K562 (cell line): ENCODE measurements at regions not wholly inside any gene's neighbourhood (a gene's known extent, or its start where the extent isn't known, plus 50 kb on each side); places are given as distances from the start of the nearest gene placed in this dataset.

Source experiments
- ATAC-seq: fragments of 200-7000 bp; cut with Tn5 transposase; 3 replicates; pipeline ENCODE4 v1.9.1; 2020; ENCODE audit warnings: moderate library complexity
- BruUV-seq: library from RNA; stranded (reverse); fragments of 400-500 nt; replicated peaks from 2 replicates; lab custom pipeline; 2021; lab: Mats Ljungman, UMichigan
- CTCF ChIA-PET: fragments of 300-600 bp; formaldehyde crosslinking; extraction: SDS; loops from one replicate; lab custom pipeline; 2021; ENCODE audit warnings: low intra/inter-chr PET ratio; lab: Yijun Ruan, JAX
- POLR2A ChIA-PET: fragments of 300-600, 350-650 bp; sonication (Branson Sonifier 250); formaldehyde crosslinking; extraction: SDS; loops from one replicate; lab custom pipeline; 2021; ENCODE audit warnings: antibody characterized with exemption, inconsistent platforms; lab: Yijun Ruan, JAX
- DNase-seq, 4 experiments: peaks; one replicate each; pipeline versions ENCODE4 v3.0.0 to v3.0.0-alpha.2; 2011 to 2018; ENCODE audit warnings: low spot score in 3 of 4, mixed read lengths in 3 of 4; ENCODE audit errors: extremely low read depth in 1 of 4
- FAIRE-seq: peaks from 2 replicates; lab custom pipeline; 2011; peaks lifted over from hg19 to GRCh38; lab: Jason Lieb, UNC
- H2AFZ ChIP-seq: 2 replicates; pipeline ENCODE4 v1.6.0; 2011; ENCODE audit warnings: low read depth, low read length, control low read depth, inconsistent platforms
- H3K27ac ChIP-seq: fragments of 200-600 bp; 3 replicates; pipeline ENCODE4 v1.8.0; 2011; ENCODE audit warnings: low read depth, mild to moderate bottlenecking, control low read depth, inconsistent platforms, low read length, moderate library complexity, mixed read lengths; ENCODE audit errors: extremely low read depth
- H3K27me3 ChIP-seq, 2 experiments: fragments of 300-600 bp in 1 of 2; 2 replicates in 1 of 2; 3 replicates in 1 of 2; pipeline versions ENCODE4 v1.6.0 to v1.8.0; 2011; ENCODE audit warnings: inconsistent platforms in 2 of 2, low read length in 2 of 2, mild to moderate bottlenecking in 1 of 2, mixed read lengths in 1 of 2, moderate library complexity in 1 of 2; ENCODE audit not compliant: control insufficient read depth in 2 of 2, insufficient read depth in 2 of 2
- H3K36me3 ChIP-seq: fragments of 300-600 bp; 3 replicates; pipeline ENCODE4 v1.8.0; 2011; ENCODE audit warnings: mild to moderate bottlenecking, low read length, inconsistent platforms; ENCODE audit not compliant: control insufficient read depth, insufficient read depth
- H3K4me1 ChIP-seq, 2 experiments: fragments of 200-600 bp in 1 of 2; replicated peaks in 1 of 2; 2 replicates in 1 of 2; 3 replicates in 1 of 2; pipeline versions ENCODE4 v1.5.1 to v1.8.0; 2011; ENCODE audit warnings: inconsistent platforms in 2 of 2, low read length in 2 of 2, mild to moderate bottlenecking in 1 of 2, mixed read lengths in 1 of 2, moderate library complexity in 1 of 2; ENCODE audit not compliant: control insufficient read depth in 2 of 2, insufficient read depth in 2 of 2
- H3K4me2 ChIP-seq: 2 replicates; pipeline ENCODE4 v1.6.1; 2011; ENCODE audit warnings: low read length, control low read depth, inconsistent platforms, mixed read lengths; ENCODE audit not compliant: insufficient read depth
- H3K4me3 ChIP-seq: fragments of 200-600 bp; sonication (generic), shearing (Covaris generic); 2 replicates; pipeline ENCODE4 v1.5.1; 2016; ENCODE audit warnings: control low read depth, inconsistent platforms
- H3K79me2 ChIP-seq: fragments of 200-600 bp; 3 replicates; pipeline ENCODE4 v1.8.0; 2011; ENCODE audit warnings: low read length, inconsistent platforms; ENCODE audit not compliant: control insufficient read depth, insufficient read depth
- H3K9ac ChIP-seq, 2 experiments: 2 replicates each; pipeline versions ENCODE4 v1.6.0 to v1.6.1; 2011; ENCODE audit warnings: low read depth in 2 of 2, low read length in 2 of 2, control low read depth in 1 of 2, inconsistent platforms in 1 of 2, mild to moderate bottlenecking in 1 of 2, mixed read lengths in 1 of 2; ENCODE audit not compliant: insufficient read depth in 1 of 2
- H3K9me1 ChIP-seq: one replicate; pipeline ENCODE4 v1.6.0; 2011; ENCODE audit warnings: inconsistent platforms, mild to moderate bottlenecking, low read length, moderate library complexity; ENCODE audit not compliant: control insufficient read depth, insufficient read depth
- H3K9me3 ChIP-seq: replicated peaks from 2 replicates; pipeline ENCODE4 v1.5.1; 2011; ENCODE audit warnings: low read depth, low read length, inconsistent platforms; ENCODE audit not compliant: control insufficient read depth, insufficient read depth
- H4K20me1 ChIP-seq: replicated peaks from 2 replicates; pipeline ENCODE4 v1.6.1; 2011; ENCODE audit warnings: low read length, inconsistent platforms, mixed read lengths; ENCODE audit not compliant: control insufficient read depth, insufficient read depth
- CHCHD3 ChIP-seq: fragments of 250-450 bp; sonication (Bioruptor Pico); IDR thresholded peaks from 2 replicates; pipeline ENCODE4 v2.1.2; 2022; ENCODE audit warnings: mild to moderate bottlenecking
- CHD4 ChIP-seq: fragments of 200-600 bp; sonication (generic); IDR thresholded peaks from 3 replicates; pipeline ENCODE4 v1.6.1; 2012; ENCODE audit warnings: low read depth, mild to moderate bottlenecking, mixed read lengths, low read length, inconsistent platforms; ENCODE audit not compliant: insufficient read depth, insufficient replicate concordance, poor library complexity, severe bottlenecking
- GABPA ChIP-seq: fragments of 200-800 bp; sonication (Bioruptor generic); conservative IDR thresholded peaks from 2 replicates; pipeline ENCODE4 v1.6.1; 2016; ENCODE audit warnings: low read depth, missing genetic modification characterization, missing compliant biosample characterization
- KHSRP ChIP-seq: fragments of 450-650 bp; IDR thresholded peaks from 2 replicates; pipeline ENCODE4 v1.6.1; 2017
- MEF2A ChIP-seq: IDR thresholded peaks from 2 replicates; pipeline ENCODE4 v1.6.1; 2011; ENCODE audit warnings: low read depth, mild to moderate bottlenecking, low read length, moderate library complexity; ENCODE audit not compliant: control insufficient read depth
- NFE2L1 ChIP-seq: fragments of 450-650 bp; IDR thresholded peaks from 2 replicates; pipeline ENCODE4 v1.6.1; 2016; ENCODE audit warnings: missing genetic modification characterization, low read depth, mild to moderate bottlenecking, missing compliant biosample characterization, moderate library complexity, borderline replicate concordance
- NFIX ChIP-seq: fragments of 250-450 bp; sonication (Bioruptor Pico); IDR thresholded peaks from 2 replicates; pipeline ENCODE4 v1.4.0; 2020; ENCODE audit warnings: low read depth, mild to moderate bottlenecking, moderate library complexity
- NFXL1 ChIP-seq: fragments of 450-650 bp; formaldehyde crosslinking; IDR thresholded peaks from 2 replicates; pipeline ENCODE4 v1.4.0; 2021; ENCODE audit warnings: mild to moderate bottlenecking
- POLR2H ChIP-seq: IDR thresholded peaks from 2 replicates; pipeline ENCODE4 v1.6.1; 2016; ENCODE audit warnings: missing genetic modification characterization, low read depth, mild to moderate bottlenecking, control low read depth, missing compliant biosample characterization, moderate library complexity
- RAD51 ChIP-seq: fragments of 450-650 bp; IDR thresholded peaks from 2 replicates; pipeline ENCODE4 v1.7.1; 2016; ENCODE audit warnings: low read depth, mild to moderate bottlenecking, borderline replicate concordance
- RUNX1 ChIP-seq: sonication (generic); IDR thresholded peaks from 2 replicates; pipeline ENCODE4 v1.6.1; 2016; ENCODE audit warnings: antibody characterized with exemption, low read depth
- SMARCA5 ChIP-seq: fragments of 450-650 bp; IDR thresholded peaks from 2 replicates; pipeline ENCODE4 v1.6.1; 2016
- TFAM ChIP-seq: fragments of 250-450 bp; sonication (Bioruptor Pico); conservative IDR thresholded peaks from 2 replicates; pipeline ENCODE4 v1.5.0; 2021; ENCODE audit warnings: mild to moderate bottlenecking, moderate library complexity
- TSC22D4 ChIP-seq: fragments of 450-650 bp; IDR thresholded peaks from 2 replicates; pipeline ENCODE4 v1.6.1; 2016; ENCODE audit warnings: missing genetic modification characterization, missing biosample characterization, control low read depth
- WGBS: fragments of 100-300 bp; shearing (Covaris generic); methylation state at CpG from one replicate; pipeline ENCODE4 v1.1.6; 2016; ENCODE audit warnings: low coverage, mixed read lengths; ENCODE audit not compliant: insufficient coverage; ENCODE audit errors: missing lambda C conversion rate; 5-methylcytosine and 5-hydroxymethylcytosine counted together
- in situ Hi-C: fragments of 300-500 bp; cut with MboI; formaldehyde crosslinking; loops from 4 replicates; pipeline ENCODE4 v1.15.0; 2018; ENCODE audit warnings: inconsistent platforms, mixed read lengths
- intact Hi-C: fragments of 100-400 bp; cut with micrococcal nuclease; formaldehyde crosslinking; loops from 2 replicates; pipeline ENCODE4 v1.14.2; 2022
- TF ChIP-seq, protein P1 (sequence below): fragments of 450-650 bp; formaldehyde crosslinking; IDR thresholded peaks from 2 replicates; pipeline ENCODE4 v1.4.0; 2022; ENCODE audit warnings: mild to moderate bottlenecking, moderate library complexity
- TF ChIP-seq, protein P2 (sequence below): sonication (generic); formaldehyde crosslinking; IDR thresholded peaks from 2 replicates; pipeline ENCODE4 v1.8.0; 2022; ENCODE audit warnings: missing genetic modification reagents, mild to moderate bottlenecking, borderline replicate concordance
- TF ChIP-seq, protein P3 (sequence below): fragments of 450-650 bp; formaldehyde crosslinking; IDR thresholded peaks from 2 replicates; pipeline ENCODE4 v1.4.0; 2020; ENCODE audit warnings: mild to moderate bottlenecking, moderate library complexity

DNA sequence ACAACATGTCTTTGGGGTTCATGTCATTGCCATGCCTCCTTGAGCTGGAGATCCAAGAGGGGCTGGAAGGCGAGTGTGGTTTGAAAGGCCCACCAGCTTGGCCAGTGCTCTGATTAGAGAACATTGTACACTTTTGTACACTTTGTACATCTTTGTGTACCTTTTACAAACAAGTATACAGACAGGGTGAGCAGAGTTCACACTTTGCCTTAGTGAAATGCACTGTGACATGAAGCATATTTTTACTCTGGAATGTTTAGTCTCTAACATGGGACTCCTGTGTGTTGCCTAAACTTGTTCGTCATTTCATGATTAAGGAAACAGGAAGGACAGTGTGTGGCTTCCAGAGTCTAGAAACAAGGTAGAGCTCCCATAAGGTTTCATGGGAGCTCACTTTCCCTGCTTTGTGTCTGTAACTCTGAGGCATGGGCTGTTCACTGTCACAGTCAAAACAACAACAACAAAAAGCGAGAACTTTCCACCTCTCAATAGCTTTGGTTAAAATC is 225.8 kb upstream of the SOX4 start (continued):
- TF ChIP-seq, protein P1, sequence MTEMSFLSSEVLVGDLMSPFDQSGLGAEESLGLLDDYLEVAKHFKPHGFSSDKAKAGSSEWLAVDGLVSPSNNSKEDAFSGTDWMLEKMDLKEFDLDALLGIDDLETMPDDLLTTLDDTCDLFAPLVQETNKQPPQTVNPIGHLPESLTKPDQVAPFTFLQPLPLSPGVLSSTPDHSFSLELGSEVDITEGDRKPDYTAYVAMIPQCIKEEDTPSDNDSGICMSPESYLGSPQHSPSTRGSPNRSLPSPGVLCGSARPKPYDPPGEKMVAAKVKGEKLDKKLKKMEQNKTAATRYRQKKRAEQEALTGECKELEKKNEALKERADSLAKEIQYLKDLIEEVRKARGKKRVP (CRISPR knock-in tag), result no peak
- TF ChIP-seq NFIX (CRISPR knock-in tag) (no peak), GABPA (no peak)

DNA sequence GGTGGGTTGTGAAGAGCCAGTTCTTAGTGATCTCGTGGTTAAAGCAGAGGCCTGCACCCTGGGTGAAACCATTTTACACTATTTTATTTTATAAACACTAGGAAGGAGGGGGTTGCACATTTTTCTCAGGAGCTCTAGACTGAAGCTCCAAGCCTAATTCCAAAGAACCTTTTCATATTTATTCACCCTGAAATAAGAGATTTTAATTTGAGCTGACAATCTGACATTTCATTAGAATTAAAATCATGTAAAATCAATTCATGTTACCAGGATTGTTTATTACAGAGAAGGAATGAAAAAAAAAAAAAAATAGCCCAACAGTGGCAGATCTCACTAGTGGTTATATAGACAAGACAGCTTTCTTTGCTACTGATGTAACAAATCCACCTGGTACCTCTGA is 222.5 kb upstream of the SOX4 start:
- Histone ChIP-seq H4K20me1 (no peaks in the 10 kb centered on the region; the same call in 1 of the 2 replicates), H3K4me1 (no peaks in the 10 kb centered on the region), H3K27ac (no peak overlapping the region), H3K9me1 (no peaks in the 10 kb centered on the region), H3K4me3 (no peak overlapping the region), H2AFZ (no peak overlapping the region), H3K27me3 (peaks cover 24 to 35% of the 10 kb centered on the region in 2 experiments; a peak in 4 of 5 replicates), H3K9me3 (no peaks in the 10 kb centered on the region), H3K9ac (no peak overlapping the region), H3K4me2 (no peak overlapping the region), H3K36me3 (no peaks in the 10 kb centered on the region), H3K79me2 (no peaks in the 10 kb centered on the region)
- no TSS peak for BruUV-seq
- ChIA-PET POLR2A (no interaction called here), CTCF (no interaction called here)
- TF ChIP-seq, protein P2, sequence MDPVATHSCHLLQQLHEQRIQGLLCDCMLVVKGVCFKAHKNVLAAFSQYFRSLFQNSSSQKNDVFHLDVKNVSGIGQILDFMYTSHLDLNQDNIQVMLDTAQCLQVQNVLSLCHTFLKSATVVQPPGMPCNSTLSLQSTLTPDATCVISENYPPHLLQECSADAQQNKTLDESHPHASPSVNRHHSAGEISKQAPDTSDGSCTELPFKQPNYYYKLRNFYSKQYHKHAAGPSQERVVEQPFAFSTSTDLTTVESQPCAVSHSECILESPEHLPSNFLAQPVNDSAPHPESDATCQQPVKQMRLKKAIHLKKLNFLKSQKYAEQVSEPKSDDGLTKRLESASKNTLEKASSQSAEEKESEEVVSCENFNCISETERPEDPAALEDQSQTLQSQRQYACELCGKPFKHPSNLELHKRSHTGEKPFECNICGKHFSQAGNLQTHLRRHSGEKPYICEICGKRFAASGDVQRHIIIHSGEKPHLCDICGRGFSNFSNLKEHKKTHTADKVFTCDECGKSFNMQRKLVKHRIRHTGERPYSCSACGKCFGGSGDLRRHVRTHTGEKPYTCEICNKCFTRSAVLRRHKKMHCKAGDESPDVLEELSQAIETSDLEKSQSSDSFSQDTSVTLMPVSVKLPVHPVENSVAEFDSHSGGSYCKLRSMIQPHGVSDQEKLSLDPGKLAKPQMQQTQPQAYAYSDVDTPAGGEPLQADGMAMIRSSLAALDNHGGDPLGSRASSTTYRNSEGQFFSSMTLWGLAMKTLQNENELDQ (CRISPR knock-in tag), result no peak
- TF ChIP-seq NFE2L1 (tag) (no peak), POLR2H (no peak), TSC22D4 (tag) (no peak), RUNX1 (no peak), RAD51 (no peak), GABPA (no peak), KHSRP (no peak), CHCHD3 (CRISPR knock-in tag) (no peak), SMARCA5 (no peak), CHD4 (no peak), MEF2A (no peak), TFAM (CRISPR knock-in tag) (no peak), NFXL1 (CRISPR knock-in tag) (no peak)
- TF ChIP-seq, protein P3, sequence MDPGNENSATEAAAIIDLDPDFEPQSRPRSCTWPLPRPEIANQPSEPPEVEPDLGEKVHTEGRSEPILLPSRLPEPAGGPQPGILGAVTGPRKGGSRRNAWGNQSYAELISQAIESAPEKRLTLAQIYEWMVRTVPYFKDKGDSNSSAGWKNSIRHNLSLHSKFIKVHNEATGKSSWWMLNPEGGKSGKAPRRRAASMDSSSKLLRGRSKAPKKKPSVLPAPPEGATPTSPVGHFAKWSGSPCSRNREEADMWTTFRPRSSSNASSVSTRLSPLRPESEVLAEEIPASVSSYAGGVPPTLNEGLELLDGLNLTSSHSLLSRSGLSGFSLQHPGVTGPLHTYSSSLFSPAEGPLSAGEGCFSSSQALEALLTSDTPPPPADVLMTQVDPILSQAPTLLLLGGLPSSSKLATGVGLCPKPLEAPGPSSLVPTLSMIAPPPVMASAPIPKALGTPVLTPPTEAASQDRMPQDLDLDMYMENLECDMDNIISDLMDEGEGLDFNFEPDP (CRISPR knock-in tag), result no peak
- DNase-seq (no peak), ATAC-seq (no peak), FAIRE-seq (no peak)
- in situ Hi-C loops (no loop called here), intact Hi-C loops (no loop called here)
- WGBS, result 0% methylated on average over 1 of the region's 1 CpG
